ENCODE measurements at regions not wholly inside any gene's neighbourhood (a gene's known extent, or its start where the extent isn't known, plus 50 kb on each side); places are given as distances from the start of the nearest gene placed in this dataset.

DNA sequence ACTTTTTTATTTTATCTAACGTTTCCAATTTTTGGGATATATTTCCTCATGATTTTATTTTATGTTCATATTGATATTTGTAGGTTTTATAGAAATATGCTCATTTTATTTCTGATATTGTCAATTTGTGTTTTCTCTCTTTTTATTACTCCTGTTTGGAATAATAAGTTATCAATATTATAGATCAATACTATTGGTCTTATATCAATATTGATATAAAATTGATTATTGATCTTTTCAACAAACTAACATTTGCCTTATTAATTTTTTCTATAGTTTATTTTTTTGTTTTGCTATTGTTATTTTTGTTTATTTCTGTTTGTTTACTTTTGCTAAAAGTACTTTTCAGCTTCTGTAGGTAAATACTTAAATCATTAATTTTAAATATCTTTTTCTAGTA is 90.8 kb upstream of the CNTN6 start:
- DNase-seq, result no peak
- in situ Hi-C loops (cut with HindIII; ENCODE audit: low pct_ligation_motif_present, low sequenced_read_pairs), result no loop called here
- Histone ChIP-seq H3K4me3 (ENCODE audit: low read depth, low read length) (no peak overlapping the region), H3K27me3 (replicated peaks) (no peaks in the 10 kb centered on the region), H3K36me3 (replicated peaks) (no peaks in the 10 kb centered on the region), H3K27ac (no peak overlapping the region)
- TF ChIP-seq, protein P1, sequence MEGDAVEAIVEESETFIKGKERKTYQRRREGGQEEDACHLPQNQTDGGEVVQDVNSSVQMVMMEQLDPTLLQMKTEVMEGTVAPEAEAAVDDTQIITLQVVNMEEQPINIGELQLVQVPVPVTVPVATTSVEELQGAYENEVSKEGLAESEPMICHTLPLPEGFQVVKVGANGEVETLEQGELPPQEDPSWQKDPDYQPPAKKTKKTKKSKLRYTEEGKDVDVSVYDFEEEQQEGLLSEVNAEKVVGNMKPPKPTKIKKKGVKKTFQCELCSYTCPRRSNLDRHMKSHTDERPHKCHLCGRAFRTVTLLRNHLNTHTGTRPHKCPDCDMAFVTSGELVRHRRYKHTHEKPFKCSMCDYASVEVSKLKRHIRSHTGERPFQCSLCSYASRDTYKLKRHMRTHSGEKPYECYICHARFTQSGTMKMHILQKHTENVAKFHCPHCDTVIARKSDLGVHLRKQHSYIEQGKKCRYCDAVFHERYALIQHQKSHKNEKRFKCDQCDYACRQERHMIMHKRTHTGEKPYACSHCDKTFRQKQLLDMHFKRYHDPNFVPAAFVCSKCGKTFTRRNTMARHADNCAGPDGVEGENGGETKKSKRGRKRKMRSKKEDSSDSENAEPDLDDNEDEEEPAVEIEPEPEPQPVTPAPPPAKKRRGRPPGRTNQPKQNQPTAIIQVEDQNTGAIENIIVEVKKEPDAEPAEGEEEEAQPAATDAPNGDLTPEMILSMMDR (IDR thresholded peaks at IDR 0.05; ENCODE audit: low read depth, low read length, missing control alignments), result no peak

DNA sequence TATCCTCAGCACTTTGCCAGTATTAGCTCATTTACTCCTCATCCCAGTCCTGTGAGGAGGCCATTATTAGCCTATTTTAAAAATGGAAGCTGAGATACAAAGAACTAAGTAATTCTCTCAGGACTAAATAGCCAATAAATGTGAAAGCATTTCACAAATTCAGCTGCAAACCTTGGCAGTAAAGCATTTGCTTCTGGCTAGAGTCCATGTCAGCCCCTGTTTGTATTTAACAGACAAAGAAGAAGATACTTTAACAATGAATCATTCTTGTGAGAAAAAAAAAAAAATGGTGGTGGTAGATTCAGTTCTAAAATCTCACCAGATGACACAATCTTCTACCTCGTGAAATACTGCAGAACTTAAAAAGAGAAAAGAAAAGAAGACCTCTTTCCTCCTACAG is 85.0 kb upstream of the CNTN6 start:
- H3K4me3 ChIP-seq (ENCODE audit: low read depth, low read length), result no peak overlapping the region
- TF ChIP-seq, protein P1 (IDR thresholded peaks at IDR 0.05; ENCODE audit: low read depth, low read length, missing control alignments), result no peak
- H3K27me3 ChIP-seq (replicated peaks), result no peaks in the 10 kb centered on the region
- DNase-seq, result peak; percentile 79
- in situ Hi-C loops (cut with HindIII; ENCODE audit: low pct_ligation_motif_present, low sequenced_read_pairs), result no loop called here
- H3K36me3 ChIP-seq (replicated peaks), result no peaks in the 10 kb centered on the region
- H3K27ac ChIP-seq, result peak overlapping the region; percentile 48

DNA sequence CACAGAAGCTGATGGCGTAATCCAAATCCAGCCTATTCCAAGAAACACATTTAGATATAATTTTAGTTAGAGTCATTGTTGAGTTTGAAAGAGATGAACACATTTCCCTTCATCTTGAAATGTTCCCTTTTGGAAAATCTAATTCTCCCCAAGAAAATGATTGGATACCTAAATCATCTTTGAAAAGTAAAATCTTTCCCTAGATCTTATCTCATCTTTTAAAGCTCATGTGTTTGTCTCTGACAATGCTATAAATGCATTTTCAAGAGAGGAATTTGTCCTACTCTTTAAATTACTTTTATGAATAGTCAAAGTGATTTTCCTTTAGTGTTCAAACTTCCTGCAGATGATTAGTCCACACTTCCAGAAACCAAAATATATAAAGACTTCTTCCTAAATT is 82.6 kb upstream of the CNTN6 start:
- Histone ChIP-seq H3K36me3 (replicated peaks) (no peaks in the 10 kb centered on the region), H3K27me3 (replicated peaks) (no peaks in the 10 kb centered on the region), H3K4me3 (ENCODE audit: low read depth, low read length) (no peak overlapping the region), H3K27ac (no peak overlapping the region)
- in situ Hi-C loops (cut with HindIII; ENCODE audit: low pct_ligation_motif_present, low sequenced_read_pairs), result no loop called here
- TF ChIP-seq, protein P1 (IDR thresholded peaks at IDR 0.05; ENCODE audit: low read depth, low read length, missing control alignments), result no peak
- DNase-seq, result no peak

DNA sequence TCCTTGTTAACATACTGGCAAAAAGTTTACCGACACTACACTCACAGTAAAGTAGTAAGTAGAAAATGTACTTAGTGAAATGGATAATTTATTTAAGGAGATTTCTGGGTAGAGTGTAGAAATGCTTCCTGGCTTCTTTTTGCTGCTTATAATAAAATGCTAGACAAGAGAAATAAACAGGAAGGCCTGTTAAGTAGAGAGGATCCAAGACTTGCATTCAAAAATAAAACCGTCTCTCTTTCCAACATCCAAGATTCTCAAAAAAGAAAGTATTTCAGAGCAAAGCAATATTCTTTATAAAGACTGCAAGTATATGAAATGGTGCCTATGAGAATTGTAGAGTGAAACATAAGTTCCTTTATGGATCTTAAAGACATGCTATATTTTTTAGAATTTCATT is 77.0 kb upstream of the CNTN6 start:
- H3K36me3 ChIP-seq (replicated peaks), result no peaks in the 10 kb centered on the region
- H3K27me3 ChIP-seq (replicated peaks), result no peaks in the 10 kb centered on the region
- in situ Hi-C loops (cut with HindIII; ENCODE audit: low pct_ligation_motif_present, low sequenced_read_pairs), result no loop called here
- H3K4me3 ChIP-seq (ENCODE audit: low read depth, low read length), result no peak overlapping the region
- DNase-seq, result no peak
- H3K27ac ChIP-seq, result no peak overlapping the region
- TF ChIP-seq, protein P1 (IDR thresholded peaks at IDR 0.05; ENCODE audit: low read depth, low read length, missing control alignments), result no peak

DNA sequence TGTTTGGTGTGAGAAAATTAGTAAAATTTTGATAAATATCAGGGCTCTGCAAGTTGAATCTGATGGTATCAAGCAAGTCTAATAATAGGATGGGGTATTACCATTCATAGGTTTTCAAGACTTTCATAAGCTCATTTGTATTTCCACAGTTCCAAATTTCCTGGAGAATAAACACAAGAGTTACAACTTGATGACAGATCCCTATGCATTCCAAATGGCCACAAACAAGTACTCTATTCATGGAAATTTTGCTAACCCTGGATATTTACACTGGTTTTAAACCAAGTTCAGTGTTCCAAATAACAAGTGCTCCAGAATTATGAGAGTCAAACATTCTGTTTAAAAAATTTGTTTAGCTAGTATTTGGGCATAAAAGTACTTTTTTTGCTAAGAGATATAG is 75.0 kb upstream of the CNTN6 start:
- DNase-seq, result no peak
- in situ Hi-C loops (cut with HindIII; ENCODE audit: low pct_ligation_motif_present, low sequenced_read_pairs), result no loop called here
- H3K36me3 ChIP-seq (replicated peaks), result no peaks in the 10 kb centered on the region
- no peak overlapping the region for H3K4me3 ChIP-seq (ENCODE audit: low read depth, low read length)
- H3K27me3 ChIP-seq (replicated peaks), result no peaks in the 10 kb centered on the region
- no peak overlapping the region for H3K27ac ChIP-seq
- TF ChIP-seq, protein P1 (IDR thresholded peaks at IDR 0.05; ENCODE audit: low read depth, low read length, missing control alignments), result no peak

DNA sequence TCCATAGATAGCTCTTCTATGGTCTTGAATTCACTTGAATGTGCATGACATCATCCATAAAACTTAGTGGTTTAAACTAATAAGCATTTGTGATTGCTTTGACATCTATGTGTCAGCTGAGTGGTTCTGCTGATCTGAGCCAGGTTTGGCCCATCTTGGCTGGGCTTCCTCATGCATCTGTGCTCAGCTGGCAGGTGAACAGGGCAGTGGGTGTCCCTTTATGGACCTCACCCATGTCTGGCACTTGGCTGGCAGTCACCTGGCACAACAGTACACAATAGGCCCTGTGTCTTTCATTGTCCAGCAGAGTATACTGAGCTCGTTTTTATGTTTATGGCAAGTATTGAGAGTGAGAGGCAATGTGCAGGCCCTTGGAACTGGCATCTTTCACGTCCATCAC is 73.7 kb upstream of the CNTN6 start:
- H3K4me3 ChIP-seq (ENCODE audit: low read depth, low read length), result no peak overlapping the region
- TF ChIP-seq, protein P1 (IDR thresholded peaks at IDR 0.05; ENCODE audit: low read depth, low read length, missing control alignments), result no peak
- in situ Hi-C loops (cut with HindIII; ENCODE audit: low pct_ligation_motif_present, low sequenced_read_pairs), result no loop called here

More for the DNA sequence above, 73.7 kb upstream of the CNTN6 start:
- Histone ChIP-seq H3K27me3 (replicated peaks) (no peaks in the 10 kb centered on the region), H3K36me3 (replicated peaks) (no peaks in the 10 kb centered on the region), H3K27ac (no peak overlapping the region)
- no peak for DNase-seq

Data from brain microvascular endothelial cell (primary cell).